ENCODE measurements at regions not wholly inside any gene's neighbourhood (a gene's known extent, or its start where the extent isn't known, plus 50 kb on each side); places are given as distances from the start of the nearest gene placed in this dataset.

DNA sequence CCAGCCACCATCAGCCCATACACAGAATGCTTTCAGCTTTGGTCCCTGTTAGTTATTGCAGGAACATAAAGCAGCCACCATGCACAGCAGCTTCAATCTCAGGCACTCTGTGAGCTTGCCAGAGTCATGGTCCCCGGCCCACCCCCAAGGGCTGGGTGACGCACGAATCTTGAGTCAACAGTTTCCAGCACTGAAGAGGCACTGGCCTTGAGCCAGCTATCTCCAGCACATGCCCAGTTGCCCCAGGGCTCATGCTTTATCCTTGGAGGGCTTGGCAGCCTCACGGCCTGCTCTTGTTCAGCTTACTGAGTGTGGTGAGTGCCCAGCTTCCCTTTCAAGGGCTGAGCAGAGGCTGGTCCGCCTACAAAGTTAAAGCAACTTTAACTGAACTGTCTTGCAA lies 200.7 kb upstream of the RAB4A start:
- no peak for DNase-seq

DNA sequence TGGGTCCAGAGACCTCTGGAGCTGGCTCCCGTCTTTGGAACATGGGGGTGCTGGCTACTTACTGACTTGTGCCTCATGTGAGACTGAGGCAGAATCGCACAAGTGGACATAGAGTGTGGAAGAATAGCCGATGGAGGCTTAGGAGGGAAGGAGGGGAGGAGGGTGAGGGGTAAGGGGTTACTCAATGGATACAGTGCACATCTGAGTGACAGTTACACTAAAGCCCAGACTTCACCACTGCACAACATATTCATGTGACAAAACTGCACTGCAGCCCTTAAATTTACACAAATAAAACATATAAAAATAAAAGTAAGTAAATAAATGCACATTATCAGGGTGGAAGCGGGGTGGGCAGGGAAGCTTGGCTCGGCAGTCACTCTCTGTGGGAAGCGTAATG lies 197.7 kb upstream of the RAB4A start:
- DNase-seq, result no peak

- no peak for DNase-seq
These were observed 195.7 kb upstream of the RAB4A start for GRCh38 chr1:229075217-229075616.

GRCh38 chr1:229075716-229076115 lies 195.2 kb upstream of the RAB4A start:
- no peak for DNase-seq

DNA sequence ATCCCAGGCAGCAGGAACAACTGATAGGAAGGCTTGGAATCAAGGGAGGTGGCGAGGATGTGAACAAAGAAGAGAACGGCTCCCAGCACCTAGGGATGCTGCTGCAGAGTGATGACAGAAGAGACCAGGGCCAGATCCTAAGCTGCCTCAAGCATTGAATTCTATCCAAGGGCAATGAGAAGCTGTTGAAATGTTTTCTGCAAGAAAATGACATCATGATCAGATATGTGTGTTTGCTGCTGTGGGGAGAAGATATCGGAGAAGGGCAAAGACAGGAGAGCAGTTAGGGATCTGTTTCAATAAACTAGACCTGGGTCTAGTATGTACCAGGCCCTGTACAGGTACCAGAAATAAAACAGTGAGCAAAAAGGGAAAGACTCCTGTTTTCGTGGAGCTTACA lies 194.7 kb upstream of the RAB4A start:
- DNase-seq, result no peak

DNA sequence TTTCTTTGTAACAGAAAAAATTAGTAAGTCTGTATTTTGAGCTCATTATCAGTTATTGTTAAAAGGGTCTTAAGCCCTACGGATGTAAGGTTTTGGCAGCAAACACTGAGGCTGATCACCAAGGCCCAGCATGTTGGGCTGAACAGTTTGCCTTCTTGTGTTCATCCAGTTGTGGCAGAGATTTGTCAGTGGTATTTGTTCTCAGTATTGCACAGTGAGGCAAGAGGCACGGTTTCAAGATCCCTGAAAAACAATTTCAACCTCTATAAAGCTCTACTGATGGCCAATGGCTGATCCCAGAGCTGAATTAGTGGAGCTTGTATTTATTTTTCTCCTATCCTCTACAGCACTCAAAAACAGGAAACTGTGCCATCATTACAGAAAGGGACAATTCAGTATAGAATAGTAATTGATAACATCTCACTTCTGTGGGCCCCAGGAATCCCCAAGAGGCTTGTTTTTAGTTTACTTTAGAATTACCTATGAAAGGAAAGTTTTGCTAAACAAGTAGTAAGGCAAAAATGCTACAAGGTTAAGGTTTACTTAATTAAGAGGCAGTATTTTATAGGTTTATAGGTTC lies 191.8 kb upstream of the RAB4A start:
- no peak for DNase-seq

GRCh38 chr1:229080361-229080760 lies 190.6 kb upstream of the RAB4A start:
- DNase-seq, result no peak

GRCh38 chr1:229085291-229085690 lies 185.6 kb upstream of the RAB4A start:
- no peak for DNase-seq

- no peak for DNase-seq
These were observed 184.8 kb upstream of the RAB4A start for GRCh38 chr1:229086091-229086490.

DNA sequence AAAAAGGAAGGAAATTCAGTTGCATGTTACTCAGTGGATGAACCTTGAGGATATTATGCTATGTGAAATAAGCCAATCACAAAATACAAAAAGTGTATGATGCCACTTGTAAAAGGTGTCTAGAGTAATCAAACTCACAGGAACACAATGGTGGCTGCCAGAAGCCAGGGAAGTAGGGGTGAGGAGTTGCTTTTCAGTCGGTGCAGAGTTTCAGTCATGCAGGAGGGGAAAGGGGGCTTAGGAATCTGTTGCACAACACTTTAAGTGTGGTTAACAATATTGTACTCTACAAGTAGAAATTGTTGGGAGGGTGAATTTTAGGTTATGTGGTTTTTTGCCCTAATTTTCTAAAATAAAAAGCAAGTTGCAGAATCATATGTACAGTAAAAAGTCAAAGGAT lies 184.2 kb upstream of the RAB4A start:
- DNase-seq, result no peak

- DNase-seq, result no peak
These were observed 183.6 kb upstream of the RAB4A start for GRCh38 chr1:229087339-229087738.

DNA sequence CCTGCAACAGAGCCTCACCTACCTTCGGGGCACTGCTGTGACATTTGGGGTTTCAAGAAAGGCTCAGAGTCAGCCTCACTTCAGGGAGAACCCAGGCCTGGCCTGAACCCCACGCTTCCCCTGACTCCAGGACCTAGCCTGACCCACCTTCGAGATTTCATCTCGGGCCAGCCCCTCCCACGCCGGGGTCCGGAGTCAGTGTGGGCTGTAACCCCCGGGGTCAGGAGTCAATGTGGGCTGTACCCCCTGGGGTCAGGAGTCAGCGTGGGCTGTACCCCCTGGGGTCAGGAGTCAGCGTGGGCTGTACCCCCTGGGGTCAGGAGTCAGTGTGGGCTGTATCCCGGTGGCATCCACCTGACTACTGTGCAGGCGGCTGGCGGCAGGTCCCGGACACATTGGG lies 183.0 kb upstream of the RAB4A start:
- no peak for DNase-seq

- no peak for DNase-seq
These were observed 182.2 kb upstream of the RAB4A start for GRCh38 chr1:229088711-229089110.

DNA sequence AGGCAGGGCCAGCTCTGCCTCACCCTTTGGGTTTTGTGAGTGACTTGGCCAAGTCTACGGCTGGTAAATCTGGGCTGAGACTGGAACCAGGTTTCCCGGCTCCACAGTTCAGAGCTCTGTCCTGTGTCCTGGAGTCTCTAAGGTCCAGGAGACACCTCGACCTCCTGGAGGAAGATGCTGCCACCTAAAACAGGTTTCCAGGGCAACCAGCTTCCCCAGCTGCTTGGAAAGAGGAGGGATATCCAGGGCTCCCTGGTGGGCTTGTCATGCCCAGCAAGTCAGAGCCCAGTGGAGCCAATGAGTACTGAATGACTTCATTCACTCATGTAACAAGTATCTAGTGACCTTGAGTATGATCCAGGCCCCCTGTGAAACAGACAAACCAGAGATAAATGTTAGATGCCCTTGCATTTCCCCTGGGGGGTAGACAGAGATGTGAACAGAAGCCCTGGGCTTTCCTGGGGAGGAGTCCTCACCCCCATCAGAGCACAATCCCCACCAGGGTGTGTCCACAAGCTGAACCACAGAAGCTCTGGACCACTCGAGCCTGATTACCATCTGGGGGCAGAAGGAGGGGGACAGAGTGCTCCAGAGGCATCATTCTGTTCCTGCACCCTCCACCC lies 181.2 kb upstream of the RAB4A start:
- DNase-seq, result no peak

DNA sequence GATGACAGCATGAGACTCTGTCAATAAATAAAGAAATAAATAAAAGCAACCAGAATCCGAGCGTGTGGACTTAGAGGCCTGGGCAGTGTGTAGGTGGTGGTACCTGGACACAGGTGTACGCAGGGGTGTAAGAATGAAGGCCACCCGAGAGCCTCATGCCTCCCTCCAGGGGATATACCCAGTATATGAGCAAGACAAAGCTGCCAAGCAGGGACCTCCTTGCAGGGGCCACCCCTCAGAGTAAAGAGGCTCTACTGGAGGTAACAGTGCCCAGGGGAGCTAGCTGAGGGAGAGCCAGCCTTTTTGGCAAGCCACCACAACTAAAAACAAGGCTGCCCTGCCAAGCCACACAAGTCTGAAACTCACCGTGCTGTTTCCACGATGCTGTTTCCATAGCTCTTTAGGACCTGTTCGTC lies 179.2 kb upstream of the RAB4A start:
- no peak for DNase-seq

GRCh38 chr1:229092377-229093237 lies 178.3 kb upstream of the RAB4A start:
- peak; percentile 6 for DNase-seq

DNA sequence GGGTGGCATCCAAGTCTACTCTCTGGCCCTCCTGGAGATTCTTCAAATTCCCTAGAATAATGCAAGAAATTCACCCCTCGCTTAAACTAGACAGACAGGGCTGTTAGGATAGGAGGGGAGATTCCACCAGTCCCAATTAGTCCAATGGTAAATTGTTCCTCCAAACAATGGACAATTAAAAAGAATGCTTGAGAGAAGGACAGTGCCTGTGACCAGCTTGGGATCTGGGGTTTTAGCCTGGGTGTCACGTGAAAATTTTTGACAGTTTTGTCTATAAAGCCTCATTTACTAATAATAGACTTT lies 177.7 kb upstream of the RAB4A start:
- no peak for DNase-seq

DNA sequence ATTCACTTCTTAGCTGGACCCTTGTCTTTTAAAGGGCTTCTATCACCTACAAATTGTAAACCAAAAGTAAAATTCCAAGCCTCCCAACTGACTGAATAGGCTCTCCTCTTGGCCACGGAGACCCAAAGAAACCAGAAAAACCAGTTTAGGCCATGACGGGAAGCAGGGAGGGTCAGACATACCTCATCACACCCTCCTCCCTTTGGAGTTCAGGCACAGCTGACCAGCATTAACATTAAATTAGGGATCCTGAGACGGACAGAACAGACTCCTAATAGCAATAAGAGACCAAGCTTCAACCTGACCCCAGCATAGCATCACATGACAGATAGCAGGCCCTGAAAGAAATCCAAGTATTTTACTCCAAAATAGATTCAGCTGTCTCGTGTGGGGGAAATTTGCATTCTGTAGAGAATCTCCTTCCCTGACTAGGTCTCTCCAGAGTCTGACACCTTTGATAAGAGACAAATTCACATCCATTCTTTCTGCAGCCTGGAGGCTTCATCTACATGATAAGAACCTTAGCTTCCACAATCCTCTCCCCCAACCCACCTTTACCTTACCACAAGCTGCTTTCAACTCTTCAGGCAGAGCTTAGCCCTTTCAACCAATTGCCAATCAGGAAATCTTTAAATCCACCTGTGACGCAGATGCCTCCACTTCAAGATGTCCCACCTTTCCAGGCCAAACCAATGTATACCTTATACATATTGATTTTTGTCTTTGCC lies 177.1 kb upstream of the RAB4A start:
- no peak for DNase-seq

DNA sequence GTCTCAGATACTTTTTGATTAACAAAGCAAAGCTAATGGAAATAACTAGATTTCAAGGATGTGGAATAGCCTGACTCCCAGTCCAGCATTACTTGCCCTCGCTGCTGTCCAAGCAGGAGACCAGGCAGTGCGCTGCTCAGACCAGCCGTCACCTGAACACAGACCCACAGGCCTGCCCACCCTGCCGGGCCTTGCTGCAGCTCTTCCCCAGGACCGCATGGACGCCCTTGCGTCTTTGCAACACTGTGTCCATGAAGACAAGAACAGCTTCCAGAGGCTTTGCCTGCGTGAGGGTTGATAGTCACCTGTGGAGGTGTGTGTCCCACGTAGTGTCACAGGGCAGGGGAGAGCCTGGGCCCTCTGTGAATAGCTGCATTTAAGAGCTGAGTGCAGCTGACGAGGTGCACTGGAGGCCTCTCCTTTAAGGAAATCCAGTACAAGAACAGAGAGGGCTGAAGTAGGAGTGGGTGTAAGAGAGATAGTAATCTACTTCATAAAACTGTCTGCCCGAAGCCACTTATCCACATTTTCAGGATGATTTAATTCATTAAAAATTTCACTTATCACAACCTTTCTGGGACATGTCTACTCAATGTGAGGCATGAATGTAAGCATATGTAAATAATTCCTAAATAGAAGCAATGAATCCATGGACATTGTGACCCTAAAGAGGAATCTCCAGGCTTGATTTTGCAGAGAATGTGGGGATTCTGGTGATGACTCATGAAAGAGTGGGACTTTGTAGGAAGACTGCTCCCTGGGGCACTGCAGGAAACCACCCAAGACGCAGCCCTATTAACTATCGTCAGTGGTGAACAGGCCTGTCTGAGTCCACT lies 176.2 kb upstream of the RAB4A start:
- DNase-seq, result no peak

DNA sequence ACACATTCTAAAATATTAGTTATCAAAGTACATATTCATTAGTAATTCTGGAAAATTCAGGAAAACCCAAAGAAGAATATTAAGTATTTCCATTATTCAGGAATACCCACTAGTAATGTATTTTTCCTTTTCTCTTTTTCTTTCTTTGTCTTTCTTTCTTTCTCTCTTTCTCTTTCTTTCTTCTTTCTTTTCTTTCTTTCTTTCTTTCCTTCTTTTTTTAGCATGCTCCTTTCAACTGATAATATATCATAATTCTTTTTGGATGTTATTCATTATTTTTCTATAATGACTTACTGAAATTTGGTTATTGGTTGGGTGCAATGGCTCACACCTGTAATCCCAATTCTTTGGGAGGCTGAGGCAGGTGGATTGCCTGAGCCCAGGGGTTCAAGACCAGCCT lies 175.6 kb upstream of the RAB4A start:
- DNase-seq, result no peak

DNA sequence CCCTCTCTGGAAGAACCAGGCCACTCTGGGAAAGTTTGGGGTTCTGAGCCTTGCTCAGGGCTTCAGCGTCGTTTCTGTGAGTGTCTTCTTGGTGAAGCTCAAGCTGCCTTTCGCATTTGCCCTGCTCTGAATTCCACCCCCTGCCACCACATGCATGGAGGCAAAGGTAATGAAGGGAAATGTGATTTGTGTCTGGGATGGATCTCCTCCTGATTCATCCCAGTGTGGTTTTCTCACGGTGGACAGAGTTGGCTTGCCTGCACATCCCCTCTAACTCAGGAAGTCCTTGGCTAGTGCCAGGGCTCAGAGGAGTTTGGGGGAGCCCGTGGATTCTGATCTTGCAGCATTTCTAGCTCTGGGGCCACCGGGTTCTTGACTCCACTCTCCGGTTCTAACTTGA lies 173.6 kb upstream of the RAB4A start:
- DNase-seq, result no peak

- DNase-seq, result no peak
These were observed 172.6 kb upstream of the RAB4A start for GRCh38 chr1:229098361-229098760.
